ENCODE measurements at regions not wholly inside any gene's neighbourhood (a gene's known extent, or its start where the extent isn't known, plus 50 kb on each side); places are given as distances from the start of the nearest gene placed in this dataset.

DNA sequence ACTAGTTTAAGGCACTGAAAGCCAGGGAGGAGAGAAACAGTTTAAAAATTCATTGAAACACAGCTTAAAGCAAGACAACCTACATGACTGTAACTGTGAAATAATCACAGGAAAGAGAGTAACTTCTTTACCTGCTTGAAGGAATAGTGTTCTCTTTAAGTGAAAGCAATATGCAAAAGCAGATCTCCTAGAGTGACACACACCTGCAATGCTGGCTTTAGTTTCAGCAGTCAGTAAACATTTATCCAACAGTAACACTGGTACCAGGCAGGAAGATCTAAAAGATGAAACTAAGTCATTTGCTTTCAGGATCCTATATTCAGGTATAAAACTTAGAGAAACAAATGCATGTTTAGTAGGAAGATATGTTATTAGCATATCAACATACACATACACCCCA, 85.3 kb upstream of the PPM1H start:
- Histone ChIP-seq H3K27ac (ENCODE audit: low read depth, low read length) (no peak overlapping the region), H3F3A (ENCODE audit: control insufficient read depth, insufficient read depth) (no peaks in the 10 kb centered on the region), H3K9me2 (replicated peaks; ENCODE audit: control insufficient read depth, low read length) (no peaks in the 10 kb centered on the region), H3K4me3 (ENCODE audit: low read length) (no peak overlapping the region), H3K79me2 (ENCODE audit: control insufficient read depth, low read length) (no peaks in the 10 kb centered on the region), H3K27me3 (ENCODE audit: control insufficient read depth, low read length) (no peaks in the 10 kb centered on the region; the same call in 1 of the 2 replicates), H3K36me3 (ENCODE audit: control insufficient read depth, low read length) (no peaks in the 10 kb centered on the region), H3K4me1 (ENCODE audit: control insufficient read depth, low read length) (no peaks in the 10 kb centered on the region), H4K20me1 (ENCODE audit: control insufficient read depth, insufficient read depth, low read depth, low read length) (no peaks in the 10 kb centered on the region), H3K9me3 (ENCODE audit: control insufficient read depth, insufficient read depth, low read length) (no peaks in the 10 kb centered on the region), H3K4me2 (ENCODE audit: low read length) (no peak overlapping the region)
- TF ChIP-seq CTCF (IDR thresholded peaks at IDR 0.05; ENCODE audit: low read depth, low read length, poor library complexity, severe bottlenecking) (no peak), EZH2phosphoT487 (IDR thresholded peaks at IDR 0.05; ENCODE audit: borderline replicate concordance, low read length) (no peak)

GRCh38 chr12:63018273-63018672, 83.3 kb upstream of the PPM1H start:
- H3K36me3 ChIP-seq (ENCODE audit: control insufficient read depth, low read length) = no peaks in the 10 kb centered on the region
- H3K4me2 ChIP-seq (ENCODE audit: low read length) = no peak overlapping the region
- H3F3A ChIP-seq (ENCODE audit: control insufficient read depth, insufficient read depth) = no peaks in the 10 kb centered on the region
- H3K9me2 ChIP-seq (replicated peaks; ENCODE audit: control insufficient read depth, low read length) = no peaks in the 10 kb centered on the region
- H3K9me3 ChIP-seq (ENCODE audit: control insufficient read depth, insufficient read depth, low read length) = no peaks in the 10 kb centered on the region
- TF ChIP-seq EZH2phosphoT487 (IDR thresholded peaks at IDR 0.05; ENCODE audit: borderline replicate concordance, low read length) = no peak
- TF ChIP-seq CTCF (IDR thresholded peaks at IDR 0.05; ENCODE audit: low read depth, low read length, poor library complexity, severe bottlenecking) = no peak
- no peak overlapping the region for H3K27ac ChIP-seq (ENCODE audit: low read depth, low read length)
- H4K20me1 ChIP-seq (ENCODE audit: control insufficient read depth, insufficient read depth, low read depth, low read length) = no peaks in the 10 kb centered on the region
- H3K4me3 ChIP-seq (ENCODE audit: low read length) = no peak overlapping the region
- no peaks in the 10 kb centered on the region for H3K4me1 ChIP-seq (ENCODE audit: control insufficient read depth, low read length)
- H3K27me3 ChIP-seq (ENCODE audit: control insufficient read depth, low read length) = no peaks in the 10 kb centered on the region; the same call in 1 of the 2 replicates
- no peaks in the 10 kb centered on the region for H3K79me2 ChIP-seq (ENCODE audit: control insufficient read depth, low read length)

- H3K4me1 ChIP-seq (ENCODE audit: control insufficient read depth, low read length) = no peaks in the 10 kb centered on the region
- H3K27me3 ChIP-seq (ENCODE audit: control insufficient read depth, low read length) = no peaks in the 10 kb centered on the region
- no peaks in the 10 kb centered on the region for H3F3A ChIP-seq (ENCODE audit: control insufficient read depth, insufficient read depth)
- H3K4me3 ChIP-seq (ENCODE audit: low read length) = no peak overlapping the region
- no peaks in the 10 kb centered on the region for H3K9me3 ChIP-seq (ENCODE audit: control insufficient read depth, insufficient read depth, low read length)
- H3K27ac ChIP-seq (ENCODE audit: low read depth, low read length) = no peak overlapping the region
- H3K36me3 ChIP-seq (ENCODE audit: control insufficient read depth, low read length) = no peaks in the 10 kb centered on the region
- no peaks in the 10 kb centered on the region for H4K20me1 ChIP-seq (ENCODE audit: control insufficient read depth, insufficient read depth, low read depth, low read length)
- no peak overlapping the region for H3K4me2 ChIP-seq (ENCODE audit: low read length)
- no peaks in the 10 kb centered on the region for H3K9me2 ChIP-seq (replicated peaks; ENCODE audit: control insufficient read depth, low read length)
- TF ChIP-seq EZH2phosphoT487 (IDR thresholded peaks at IDR 0.05; ENCODE audit: borderline replicate concordance, low read length) (no peak), CTCF (IDR thresholded peaks at IDR 0.05; ENCODE audit: low read depth, low read length, poor library complexity, severe bottlenecking) (no peak)
- no peaks in the 10 kb centered on the region for H3K79me2 ChIP-seq (ENCODE audit: control insufficient read depth, low read length)
Observed at GRCh38 chr12:63013302-63013701, 78.4 kb upstream of the PPM1H start.

DNA sequence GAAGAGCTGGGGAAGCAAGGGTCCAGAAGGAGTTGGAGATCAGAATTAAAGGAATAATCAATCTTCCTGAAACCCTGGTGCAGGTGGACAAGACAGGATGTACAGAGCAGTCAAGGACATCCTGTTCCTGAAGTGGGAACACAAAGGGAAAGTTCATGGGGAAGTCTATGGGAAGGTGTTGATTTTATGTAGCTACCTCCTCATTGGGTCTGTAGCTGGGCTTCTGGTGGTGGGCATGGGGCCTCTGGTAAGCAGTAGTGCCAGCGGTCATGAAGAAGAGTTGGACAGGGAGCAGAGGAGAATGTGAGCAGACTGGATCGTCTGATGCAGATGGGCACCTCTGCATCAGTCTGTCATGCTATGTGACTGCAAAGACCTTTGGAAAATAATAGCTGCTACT, 75.7 kb upstream of the PPM1H start:
- no peaks in the 10 kb centered on the region for H3K4me1 ChIP-seq (ENCODE audit: control insufficient read depth, low read length)
- H4K20me1 ChIP-seq (ENCODE audit: control insufficient read depth, insufficient read depth, low read depth, low read length) = no peaks in the 10 kb centered on the region
- no peak overlapping the region for H3K4me3 ChIP-seq (ENCODE audit: low read length)
- H3K9me3 ChIP-seq (ENCODE audit: control insufficient read depth, insufficient read depth, low read length) = no peaks in the 10 kb centered on the region
- H3K79me2 ChIP-seq (ENCODE audit: control insufficient read depth, low read length) = no peaks in the 10 kb centered on the region
- no peak overlapping the region for H3K27ac ChIP-seq (ENCODE audit: low read depth, low read length)
- H3K36me3 ChIP-seq (ENCODE audit: control insufficient read depth, low read length) = no peaks in the 10 kb centered on the region
- H3K9me2 ChIP-seq (replicated peaks; ENCODE audit: control insufficient read depth, low read length) = no peaks in the 10 kb centered on the region
- H3K4me2 ChIP-seq (ENCODE audit: low read length) = no peak overlapping the region
- H3K27me3 ChIP-seq (ENCODE audit: control insufficient read depth, low read length) = no peaks in the 10 kb centered on the region
- TF ChIP-seq CTCF (IDR thresholded peaks at IDR 0.05; ENCODE audit: low read depth, low read length, poor library complexity, severe bottlenecking) = no peak
- TF ChIP-seq EZH2phosphoT487 (IDR thresholded peaks at IDR 0.05; ENCODE audit: borderline replicate concordance, low read length) = no peak
- no peaks in the 10 kb centered on the region for H3F3A ChIP-seq (ENCODE audit: control insufficient read depth, insufficient read depth)

Data from DOHH2 (cell line).